ENCODE measurements at regions not wholly inside any gene's neighbourhood (a gene's known extent, or its start where the extent isn't known, plus 50 kb on each side); places are given as distances from the start of the nearest gene placed in this dataset.

- no peak overlapping the region for H2AFZ ChIP-seq (ENCODE audit: low read length)
- no peak overlapping the region for H2BK120ac ChIP-seq (replicated peaks; ENCODE audit: low read depth, low read length)
- H2BK5ac ChIP-seq (ENCODE audit: low read depth, low read length), result no peak overlapping the region
- ChIA-PET CTCF (ENCODE audit: partially characterized antibody) (no interaction called here), POLR2A (ENCODE audit: partially characterized antibody) (no interaction called here)
- no peak overlapping the region for H3K4me2 ChIP-seq (ENCODE audit: insufficient read depth in 1 of 2, low read depth in 2 of 2, low read length in 2 of 2)
- no peak for FAIRE-seq
- no peaks in the 10 kb centered on the region for H3K27me3 ChIP-seq (replicated peaks in 1 of 4; ENCODE audit: control insufficient read depth in 3 of 4, extremely low read depth in 1 of 4, insufficient read depth in 3 of 4, low read length in 3 of 4)
- H3K4me3 ChIP-seq (ENCODE audit: extremely low read depth in 1 of 4, insufficient read depth in 2 of 4, low read depth in 3 of 4, low read length in 4 of 4), result no peak overlapping the region
- no peak overlapping the region for H2BK12ac ChIP-seq (ENCODE audit: low read depth, low read length)
- no peaks in the 10 kb centered on the region for H3K79me1 ChIP-seq (ENCODE audit: low read depth, low read length)
- 84% methylated on average over 2 of the region's 2 CpGs; no CpG with 5 or more reads in 1 of the 2 experiments for WGBS, 2 experiments (ENCODE audit: extremely low coverage in 1 of 2, insufficient coverage in 1 of 2, insufficient read length in 1 of 2, insufficient replicate concordance in 2 of 2, low coverage in 1 of 2, low lambda C conversion rate in 2 of 2, missing lambda C conversion rate in 1 of 2)
- no peak overlapping the region for H3K9ac ChIP-seq (replicated peaks in 1 of 4; ENCODE audit: extremely low read depth in 1 of 4, low read depth in 3 of 4, low read length in 3 of 4)
- H3K23me2 ChIP-seq (ENCODE audit: low read depth, low read length), result no peaks in the 10 kb centered on the region
- H4K91ac ChIP-seq (replicated peaks; ENCODE audit: insufficient read length, low read length), result no peak overlapping the region
- H3K14ac ChIP-seq (ENCODE audit: insufficient read length), result no peak overlapping the region
- DNase-seq (ENCODE audit: low read depth in 1 of 2, low spot score in 2 of 2), result no peak
- H3K27ac ChIP-seq (ENCODE audit: low read depth, low read length), result no peak overlapping the region
- H2BK20ac ChIP-seq (ENCODE audit: low read length), result no peak overlapping the region
- H3K18ac ChIP-seq (ENCODE audit: extremely low read depth, low read length), result no peak overlapping the region
- H3K4ac ChIP-seq (replicated peaks; ENCODE audit: insufficient read length, low read depth, low read length), result no peak overlapping the region
- no peak overlapping the region for H3K56ac ChIP-seq (replicated peaks; ENCODE audit: insufficient read length, low read depth, low read length)
- no peak overlapping the region for H4K8ac ChIP-seq (ENCODE audit: extremely low read depth, insufficient read depth, low read length)
- no peaks in the 10 kb centered on the region for H3K79me2 ChIP-seq (ENCODE audit: control insufficient read depth in 1 of 2, insufficient read depth in 2 of 2, low read length in 2 of 2)
- no peaks in the 10 kb centered on the region for H3K4me1 ChIP-seq (replicated peaks in 1 of 4; ENCODE audit: control insufficient read depth in 3 of 4, insufficient read depth in 4 of 4, low read length in 3 of 4)
- H4K20me1 ChIP-seq (replicated peaks in 1 of 2; ENCODE audit: control insufficient read depth in 1 of 2, insufficient read depth in 2 of 2, low read length in 2 of 2), result no peaks in the 10 kb centered on the region
- H4K5ac ChIP-seq (ENCODE audit: insufficient read length, low read depth, low read length), result no peak overlapping the region
- H3K36me3 ChIP-seq (ENCODE audit: control insufficient read depth in 2 of 4, insufficient read depth in 4 of 4, low read length in 3 of 4), result no peaks in the 10 kb centered on the region
- H3K23ac ChIP-seq (ENCODE audit: insufficient read length), result no peak overlapping the region
- no peak overlapping the region for H2BK15ac ChIP-seq (ENCODE audit: low read length)
- H2AK5ac ChIP-seq (ENCODE audit: low read depth, low read length), result no peak overlapping the region
- no peaks in the 10 kb centered on the region for H3K9me3 ChIP-seq (ENCODE audit: insufficient read depth in 2 of 2, low read depth in 1 of 2, low read length in 1 of 2)
- TF ChIP-seq RFX5 (IDR thresholded peaks at IDR 0.05; ENCODE audit: borderline replicate concordance, low read depth, low read length) (no peak), BCL11A (IDR thresholded peaks at IDR 0.05; ENCODE audit: low read depth in 2 of 2, low read length in 2 of 2) (no peak), TCF12 (IDR thresholded peaks at IDR 0.05; ENCODE audit: low read depth, low read length) (no peak), CTBP2 (IDR thresholded peaks at IDR 0.05; ENCODE audit: borderline replicate concordance, insufficient read depth, insufficient read length, low read length) (no peak), BRCA1 (IDR thresholded peaks at IDR 0.05; ENCODE audit: low read depth, low read length) (no peak), SP4 (IDR thresholded peaks at IDR 0.05; ENCODE audit: low read length) (no peak), CEBPB (IDR thresholded peaks at IDR 0.05; ENCODE audit: low read depth, low read length) (no peak), KDM4A (IDR thresholded peaks at IDR 0.05; ENCODE audit: low read depth, low read length, severe bottlenecking) (no peak), TAF7 (optimal IDR thresholded peaks at IDR 0.05; ENCODE audit: borderline replicate concordance, low read depth, low read length) (no peak), GABPA (IDR thresholded peaks at IDR 0.05; ENCODE audit: borderline replicate concordance, insufficient read depth, low read length) (no peak), POLR2AphosphoS5 (IDR thresholded peaks at IDR 0.05; ENCODE audit: low read depth, low read length) (no peak), E2F6 (IDR thresholded peaks at IDR 0.05) (no peak), FOSL1 (IDR thresholded peaks at IDR 0.05; ENCODE audit: insufficient read depth, low read depth, low read length) (no peak), SRF (IDR thresholded peaks at IDR 0.05; ENCODE audit: low read depth, low read length) (no peak)
These were observed 651.5 kb downstream of the TLE1 start for GRCh38 chr9:81037889-81038288.
